ENCODE measurements at regions not wholly inside any gene's neighbourhood (a gene's known extent, or its start where the extent isn't known, plus 50 kb on each side); places are given as distances from the start of the nearest gene placed in this dataset.

DNA sequence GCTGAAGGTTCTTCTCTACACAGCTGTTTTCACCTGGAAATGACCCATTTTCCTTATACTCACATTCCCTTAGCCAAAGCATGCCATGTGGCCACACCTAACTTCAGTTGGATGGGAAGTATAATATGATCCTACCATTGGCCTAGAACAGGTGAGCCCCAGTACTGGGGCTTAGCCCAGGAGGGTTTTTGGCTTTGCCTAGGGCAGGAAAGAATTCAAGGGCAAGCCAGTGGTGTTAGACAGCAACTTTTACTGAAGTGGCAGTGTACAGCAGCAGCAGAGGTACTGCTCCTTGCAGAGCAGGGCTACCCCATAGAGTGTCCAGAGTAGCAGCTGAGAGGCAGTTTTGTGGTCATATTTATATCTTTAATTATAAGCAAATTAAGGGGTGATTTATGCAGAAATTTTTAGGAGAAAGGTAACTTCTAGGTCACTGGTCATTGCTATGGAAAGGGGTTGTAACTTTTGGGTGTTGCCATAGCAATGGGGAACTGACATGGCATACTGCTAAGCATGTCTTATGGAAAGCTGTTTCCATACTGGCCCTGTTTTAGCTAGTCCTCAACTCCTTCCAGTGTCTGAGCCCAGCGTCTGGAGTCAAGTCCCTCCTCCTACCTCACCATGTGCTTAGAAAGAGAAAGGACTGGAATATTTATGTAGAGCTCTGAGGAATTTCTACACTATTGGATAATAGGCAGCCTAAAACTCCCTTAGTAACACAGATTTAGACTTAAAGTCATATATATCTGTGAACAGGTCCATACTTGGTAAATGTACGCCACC lies 109.0 kb upstream of the DTNA start:
- DNase-seq, result no peak

DNA sequence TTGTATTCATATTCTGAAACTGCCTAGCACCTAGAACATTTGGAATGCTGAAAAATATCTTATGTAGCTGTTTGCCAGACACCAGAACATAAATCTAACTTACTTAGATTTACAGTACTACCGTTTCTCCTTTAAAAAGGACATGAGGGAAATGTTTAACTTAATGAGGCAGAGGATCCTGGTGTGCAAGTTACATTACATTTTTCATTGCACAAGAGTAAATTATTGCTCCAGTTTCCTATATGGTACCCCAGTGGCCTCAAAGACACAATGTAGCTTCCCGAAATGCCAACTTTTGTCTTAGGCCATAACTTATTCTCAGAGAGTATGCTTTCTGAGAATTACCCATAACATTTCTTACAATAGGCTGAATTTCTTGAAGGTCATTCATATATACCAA lies 105.5 kb upstream of the DTNA start:
- no peak for DNase-seq

DNA sequence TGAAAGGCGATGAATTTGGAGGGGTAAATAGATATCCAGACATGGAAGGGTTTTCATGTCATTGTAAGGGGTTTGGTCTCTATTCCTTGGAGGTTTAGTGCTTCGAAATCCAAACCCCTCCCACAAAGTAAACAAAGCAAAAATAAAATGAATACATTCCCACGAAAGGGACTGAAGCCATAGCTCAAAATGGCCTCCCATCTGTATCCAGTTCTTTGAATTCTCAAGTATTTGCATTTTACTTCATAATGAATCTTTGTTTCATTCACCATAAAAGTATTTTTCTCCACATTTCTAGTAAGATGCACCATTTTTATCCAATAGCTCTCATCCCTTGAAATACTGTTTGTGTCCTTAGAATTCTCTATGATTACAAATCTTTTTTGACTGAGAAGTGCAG lies 103.2 kb upstream of the DTNA start:
- DNase-seq, result no peak

DNA sequence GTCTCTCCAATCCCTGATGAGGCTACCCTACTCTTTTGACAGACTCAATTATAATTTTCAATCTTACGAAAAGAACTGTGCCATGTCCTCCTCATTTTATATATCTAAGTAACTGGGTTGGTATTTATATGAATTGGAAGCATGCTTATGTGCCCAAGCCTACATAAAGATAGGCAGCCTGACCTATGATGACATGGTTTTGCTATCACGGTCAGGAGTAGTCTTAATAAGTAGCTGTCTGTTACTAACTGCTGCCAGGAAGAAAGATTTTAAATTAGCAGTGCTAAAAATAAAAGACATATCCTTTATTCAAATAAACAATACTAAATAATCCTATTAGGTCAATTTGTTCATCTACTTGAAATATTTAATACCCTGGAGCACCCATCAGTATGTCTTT lies 102.0 kb upstream of the DTNA start:
- DNase-seq, result no peak

DNA sequence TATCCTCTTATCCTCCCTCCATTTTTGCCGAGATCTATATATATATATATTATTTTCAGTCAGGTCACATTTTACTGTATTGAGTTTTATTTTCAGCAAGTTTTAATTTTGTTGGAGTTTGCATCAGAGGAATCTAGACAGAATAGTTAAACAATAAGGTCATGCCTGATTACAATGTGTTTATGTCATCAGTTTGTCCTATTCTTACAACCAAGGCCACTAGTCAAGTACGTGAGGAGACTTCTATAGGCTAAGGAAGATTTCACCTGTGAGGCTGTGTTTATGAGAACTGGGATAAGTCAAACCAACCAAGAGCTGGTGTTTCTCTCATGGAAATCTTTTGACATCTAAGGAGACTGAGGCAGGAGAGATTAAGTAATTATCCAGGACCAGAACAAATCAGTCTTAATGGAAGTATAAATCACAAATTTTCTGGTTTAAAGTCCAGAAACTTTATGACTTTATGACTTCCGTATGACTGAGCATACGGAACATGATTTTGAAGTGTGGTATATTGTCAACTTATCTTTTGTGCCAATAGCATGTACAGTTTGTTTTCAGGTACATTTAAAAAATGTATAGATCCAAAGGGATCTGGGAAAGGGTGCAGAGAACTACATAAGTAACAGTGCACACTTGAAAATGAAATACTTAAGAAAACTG lies 100.0 kb upstream of the DTNA start:
- DNase-seq, result no peak

DNA sequence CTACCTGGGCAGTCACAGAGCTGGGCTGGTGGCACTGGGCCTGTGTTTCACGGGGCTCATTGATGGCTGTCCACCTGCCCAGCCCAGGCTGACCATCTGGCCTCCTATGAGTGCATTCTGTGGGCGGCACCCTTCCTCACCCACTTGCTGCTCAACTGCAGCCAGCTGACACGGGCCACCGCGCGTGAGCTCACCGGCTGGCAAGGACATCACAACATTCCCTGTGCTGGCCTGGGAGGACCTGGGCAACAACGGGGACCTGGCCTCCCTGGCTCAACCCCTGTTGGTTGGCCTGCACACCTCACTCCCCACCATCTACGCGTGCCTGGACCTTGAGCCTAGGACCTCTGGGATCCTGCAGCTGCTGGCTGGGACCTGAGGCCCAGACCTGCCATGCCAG lies 98.2 kb upstream of the DTNA start:
- no peak for DNase-seq

GRCh38 chr18:34620258-34620861 lies 89.7 kb upstream of the DTNA start:
- no peak for DNase-seq

GRCh38 chr18:34623557-34623956 lies 86.5 kb upstream of the DTNA start:
- DNase-seq, result no peak

DNA sequence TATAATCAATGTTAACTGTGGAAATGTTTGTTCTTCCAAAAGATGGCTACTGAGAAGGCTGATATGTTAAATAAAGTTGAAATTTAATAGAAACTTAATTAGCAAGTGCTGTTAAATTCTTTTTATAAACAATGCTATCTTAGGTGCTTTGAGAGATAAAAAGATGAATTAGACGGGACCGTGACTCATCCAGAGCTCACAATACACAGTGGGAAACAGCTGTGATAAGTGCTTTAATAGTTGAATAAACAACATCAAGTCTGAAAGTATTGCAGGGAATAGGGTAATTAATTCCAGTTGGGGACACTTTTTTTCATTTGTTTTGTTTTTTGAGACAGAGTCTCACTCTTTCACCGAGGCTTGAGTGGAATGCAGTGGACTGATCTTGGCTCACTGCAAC lies 85.5 kb upstream of the DTNA start:
- no peak for DNase-seq

DNA sequence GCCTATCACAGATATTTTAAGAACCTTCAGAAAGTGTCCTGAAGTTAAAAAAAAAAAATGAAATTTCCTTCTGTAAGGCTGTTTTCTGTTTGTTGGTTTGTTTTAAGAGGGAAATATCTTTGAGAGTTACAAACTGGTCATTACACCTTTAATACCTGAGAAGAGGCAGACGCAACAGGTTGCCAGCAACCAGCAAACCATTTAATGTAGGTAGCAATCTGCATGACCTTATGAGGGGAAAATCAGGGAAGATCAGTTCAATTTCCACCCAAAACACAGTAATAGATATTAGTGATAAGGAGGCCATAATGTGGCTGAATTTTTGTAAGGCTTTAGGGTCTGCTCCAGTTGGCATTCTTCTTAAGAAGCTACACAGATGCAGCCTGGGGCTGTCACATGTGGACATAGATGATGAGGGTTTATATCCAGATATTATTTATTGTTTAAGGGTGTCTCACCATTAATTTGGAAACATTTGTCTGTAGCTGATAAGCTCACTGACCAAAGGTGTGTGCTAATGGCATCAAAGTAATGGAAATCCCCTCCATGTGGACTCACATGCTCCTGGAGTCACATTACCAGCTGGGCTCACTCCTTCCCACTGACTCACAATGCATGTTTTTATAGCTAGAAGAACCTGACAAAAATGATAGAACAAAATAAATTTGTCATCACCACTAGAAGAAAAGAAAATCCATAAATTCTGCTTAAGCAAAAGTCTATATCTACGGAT lies 83.5 kb upstream of the DTNA start:
- DNase-seq, result no peak

GRCh38 chr18:34627137-34627920 lies 82.8 kb upstream of the DTNA start:
- DNase-seq, result no peak

DNA sequence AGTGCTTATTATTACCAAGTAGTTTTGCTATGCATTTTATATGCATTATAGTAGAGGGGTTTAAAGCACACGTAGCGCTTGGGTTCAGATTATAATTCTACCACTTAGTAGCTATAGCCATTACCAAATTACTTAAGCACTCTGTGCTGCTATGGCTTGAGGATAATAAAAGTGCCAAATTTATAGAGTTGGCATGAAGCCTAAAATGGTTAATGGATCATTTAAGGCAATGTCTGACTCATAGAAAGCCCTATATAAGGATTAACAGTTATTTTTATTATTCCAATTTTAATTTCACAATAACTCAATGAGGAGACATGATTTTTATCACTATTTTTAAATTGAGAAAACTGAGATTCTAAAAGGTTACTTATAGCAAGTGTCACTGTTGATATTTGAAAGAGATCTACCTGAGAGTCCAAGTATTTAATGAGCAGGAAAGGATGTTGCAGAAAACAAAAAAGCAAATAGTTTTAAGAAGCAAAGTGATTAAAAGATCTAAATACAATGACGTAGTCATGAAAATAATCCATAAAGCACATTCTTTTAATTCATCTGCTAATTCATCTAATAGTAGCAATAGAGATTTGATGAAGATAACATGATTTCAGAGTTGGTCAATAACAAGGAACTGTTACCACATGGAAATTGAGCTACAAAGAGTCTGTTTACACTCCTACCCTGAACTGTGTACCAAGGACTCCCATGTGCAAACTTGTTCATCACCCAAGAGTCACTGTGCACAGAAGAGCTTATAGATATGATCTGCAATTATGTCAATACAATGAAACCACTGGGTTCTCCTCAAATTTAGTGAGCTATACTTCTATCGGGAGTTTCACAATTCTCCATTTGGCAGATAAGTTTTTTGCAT lies 78.8 kb upstream of the DTNA start:
- peak; percentile 31 for DNase-seq

DNA sequence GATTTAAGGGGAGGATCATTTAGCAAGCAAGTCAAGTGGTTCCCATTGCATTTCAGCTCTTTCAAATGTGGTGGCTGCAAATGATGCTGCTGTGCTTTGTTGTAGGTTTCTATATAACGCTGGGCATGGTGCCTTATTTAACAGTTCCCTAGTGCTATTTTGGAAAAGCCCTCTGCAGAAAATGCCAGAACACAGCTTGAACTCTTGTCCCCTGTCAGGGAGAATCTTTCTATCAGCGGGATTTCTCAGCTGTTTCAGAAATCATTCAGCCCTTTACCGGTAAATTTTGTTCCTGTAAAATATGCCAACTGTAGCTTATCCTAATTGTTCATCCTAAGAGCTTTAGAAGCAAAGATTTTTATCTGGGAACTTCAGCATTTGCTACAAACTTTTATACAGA lies 77.8 kb upstream of the DTNA start:
- peak; percentile 4 for DNase-seq

GRCh38 chr18:34633368-34633767 lies 76.7 kb upstream of the DTNA start:
- no peak for DNase-seq

DNA sequence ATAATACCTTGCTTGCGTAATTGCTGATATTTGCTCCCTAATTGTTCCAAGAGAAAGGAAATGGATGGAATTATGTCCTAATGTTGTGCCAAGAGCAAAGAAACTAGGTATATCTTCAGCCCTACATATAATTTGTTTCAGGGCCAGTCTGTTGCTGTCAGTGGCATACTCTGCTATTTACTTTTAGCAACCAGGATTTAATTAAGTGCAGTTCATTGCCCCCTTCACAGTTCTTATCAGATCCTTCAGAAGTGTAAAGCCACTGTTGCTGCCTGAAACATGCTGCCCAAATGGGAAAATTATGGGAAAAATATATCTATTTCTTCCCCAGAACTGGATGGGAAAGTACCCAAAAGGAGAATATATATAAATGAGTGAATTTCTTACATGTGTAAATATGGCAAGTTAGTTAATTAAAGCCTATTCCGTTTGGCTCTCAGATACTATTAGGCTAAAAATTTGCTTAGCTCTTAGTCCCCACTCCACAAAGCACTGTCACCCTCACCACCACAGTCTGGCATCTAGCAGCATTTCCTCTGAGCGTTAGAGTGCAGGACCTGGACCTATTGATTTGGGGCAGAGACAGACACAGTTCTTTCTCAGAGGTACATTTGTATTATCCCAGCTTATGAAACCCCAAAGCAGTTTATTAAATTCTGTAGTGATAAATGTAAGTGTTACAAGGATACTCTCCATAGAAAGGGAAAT lies 72.8 kb upstream of the DTNA start:
- no peak for DNase-seq

- DNase-seq, result no peak
Observed at GRCh38 chr18:34639687-34640086, 70.4 kb upstream of the DTNA start.

DNA sequence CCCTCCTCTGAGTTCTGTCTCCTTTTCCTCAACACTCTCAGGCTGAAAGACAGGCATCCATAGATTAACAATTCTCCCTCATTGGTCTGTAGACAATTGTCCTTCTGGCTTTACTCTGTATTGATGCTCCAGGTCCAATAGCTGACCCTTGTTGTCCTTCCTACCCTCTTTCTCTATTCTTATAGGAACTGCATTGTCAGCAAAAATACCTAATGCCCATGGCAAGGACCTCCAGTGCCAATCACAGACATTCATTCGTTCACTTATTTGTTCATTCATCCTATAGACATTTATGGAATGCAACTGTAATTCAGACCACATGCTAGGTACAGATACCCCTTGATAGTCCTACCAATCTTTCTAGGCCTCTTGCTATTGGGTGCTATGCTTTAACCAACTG lies 69.8 kb upstream of the DTNA start:
- DNase-seq, result no peak

DNA sequence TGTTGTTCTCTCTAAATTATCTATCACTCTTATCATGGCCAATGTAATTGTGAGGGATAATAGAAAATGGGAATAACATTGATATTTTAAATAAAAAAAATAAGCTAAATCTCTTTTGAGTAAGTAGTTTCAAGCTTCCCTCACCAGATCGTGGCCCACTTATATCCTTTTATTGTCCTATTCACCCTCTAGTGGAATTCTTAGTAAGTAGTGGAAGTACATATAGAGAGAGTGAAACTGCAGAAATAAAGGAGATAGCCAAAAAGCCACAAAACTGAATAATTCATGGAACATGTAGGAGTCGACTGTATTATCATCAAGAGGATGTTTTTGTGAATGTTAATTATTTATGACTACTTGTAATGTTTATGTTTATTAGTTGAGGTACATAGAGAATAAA lies 66.1 kb upstream of the DTNA start:
- peak; percentile 24 for DNase-seq

- no peak for DNase-seq
Observed at GRCh38 chr18:34647251-34647650, 62.8 kb upstream of the DTNA start.

- DNase-seq, result no peak
Observed at GRCh38 chr18:34648269-34648985, 61.7 kb upstream of the DTNA start.

Data from NCI-H446 treated with DMSO at 0.1 percent for 48 hours (cell line).